Glutamatergic neuron (in vitro differentiated cells): ENCODE measurements at regions not wholly inside any gene's neighbourhood (a gene's known extent, or its start where the extent isn't known, plus 50 kb on each side); places are given as distances from the start of the nearest gene placed in this dataset.
"Not testable (repeated sequence)": the region's sequence is repeated elsewhere in the genome, so short reads cannot be mapped to it uniquely, and the experiment has no call there.

ENCODE experiments used
- DNase-seq: peaks from one replicate; pipeline ENCODE4 v3.0.0; 2022
- H3K27ac Mint-ChIP-seq: one replicate; pipeline ENCODE4 v1.8.0; 2020; ENCODE audit warnings: mild to moderate bottlenecking, mixed read lengths, inconsistent platforms; ENCODE audit not compliant: unreplicated experiment
- H3K27me3 Mint-ChIP-seq: one replicate; pipeline ENCODE4 v1.8.0; 2020; ENCODE audit warnings: mild to moderate bottlenecking, moderate library complexity, mixed read lengths, inconsistent platforms; ENCODE audit not compliant: unreplicated experiment
- H3K36me3 Mint-ChIP-seq: one replicate; pipeline ENCODE4 v1.8.0; 2020; ENCODE audit warnings: mild to moderate bottlenecking, mixed read lengths, inconsistent platforms; ENCODE audit not compliant: unreplicated experiment
- H3K4me1 Mint-ChIP-seq: one replicate; pipeline ENCODE4 v1.8.0; 2020; ENCODE audit warnings: mild to moderate bottlenecking, low read depth, mixed read lengths, inconsistent platforms; ENCODE audit not compliant: unreplicated experiment
- H3K4me3 Mint-ChIP-seq: one replicate; pipeline ENCODE4 v1.8.0; 2020; ENCODE audit warnings: mild to moderate bottlenecking, mixed read lengths, inconsistent platforms; ENCODE audit not compliant: unreplicated experiment
- H3K9me3 Mint-ChIP-seq: one replicate; pipeline ENCODE4 v1.8.0; 2020; ENCODE audit warnings: mild to moderate bottlenecking, moderate library complexity, mixed read lengths, inconsistent platforms; ENCODE audit not compliant: unreplicated experiment
- CTCF ChIP-seq: fragments of 200-600 bp; sonication (generic); IDR thresholded peaks from one replicate; pipeline ENCODE4 v1.5.0; 2021; ENCODE audit not compliant: partially characterized antibody, unreplicated experiment

DNA sequence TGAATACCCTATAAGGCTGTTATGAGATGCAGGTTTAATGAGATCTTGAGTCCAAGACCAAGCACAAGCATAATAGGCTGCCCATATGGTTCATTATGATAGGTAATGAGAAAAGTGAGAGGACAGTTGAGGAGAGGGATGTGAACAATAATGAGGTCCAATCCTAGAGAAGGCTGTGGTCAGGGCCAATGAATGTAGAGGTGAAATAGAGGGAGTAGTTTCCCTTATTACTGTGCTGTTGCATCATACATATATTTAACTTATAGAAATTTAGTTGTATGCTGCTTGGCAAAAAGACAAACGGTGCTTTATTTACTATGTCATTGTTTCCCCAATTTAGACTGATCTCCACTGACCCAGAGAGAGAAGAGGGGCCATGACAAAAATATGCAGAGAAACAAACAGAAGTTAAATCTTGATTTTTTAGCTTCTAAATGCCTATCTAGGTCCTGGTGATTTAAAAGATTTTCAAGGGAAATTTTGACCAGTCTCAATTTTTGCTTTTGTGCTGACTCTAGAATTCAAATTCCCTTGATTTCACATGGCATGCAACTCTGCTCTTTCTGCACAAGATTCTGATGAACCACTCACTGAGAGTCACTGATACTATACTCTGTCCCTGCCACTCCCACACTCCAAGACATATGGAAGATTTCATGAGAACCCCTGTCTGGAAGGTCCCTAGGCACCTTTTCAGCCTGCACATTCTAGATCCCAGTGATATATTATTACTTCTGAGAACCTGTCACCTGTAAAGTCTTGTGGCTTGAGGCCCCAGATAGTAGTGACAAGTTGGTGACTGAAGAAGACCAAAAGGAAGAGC is 159.7 kb downstream of the VSIG4 start:
- Mint-ChIP-seq H3K4me1 (no peaks in the 10 kb centered on the region), H3K4me3 (no peak overlapping the region), H3K27me3 (peaks cover 2% of the 10 kb centered on the region), H3K27ac (no peak overlapping the region), H3K9me3 (no peaks in the 10 kb centered on the region), H3K36me3 (no peaks in the 10 kb centered on the region)
- no peak for DNase-seq
- TF ChIP-seq CTCF: no peak

- no peaks in the 10 kb centered on the region for H3K4me1 Mint-ChIP-seq
- H3K27ac Mint-ChIP-seq: no peak overlapping the region
- no peak for DNase-seq
- H3K4me3 Mint-ChIP-seq: no peak overlapping the region
- H3K36me3 Mint-ChIP-seq: no peaks in the 10 kb centered on the region
- H3K27me3 Mint-ChIP-seq: peaks cover 2% of the 10 kb centered on the region
- no peak for TF ChIP-seq CTCF
- H3K9me3 Mint-ChIP-seq: no peaks in the 10 kb centered on the region
Observed at GRCh38 chrX:65878456-65878855, 161.4 kb downstream of the VSIG4 start.

DNA sequence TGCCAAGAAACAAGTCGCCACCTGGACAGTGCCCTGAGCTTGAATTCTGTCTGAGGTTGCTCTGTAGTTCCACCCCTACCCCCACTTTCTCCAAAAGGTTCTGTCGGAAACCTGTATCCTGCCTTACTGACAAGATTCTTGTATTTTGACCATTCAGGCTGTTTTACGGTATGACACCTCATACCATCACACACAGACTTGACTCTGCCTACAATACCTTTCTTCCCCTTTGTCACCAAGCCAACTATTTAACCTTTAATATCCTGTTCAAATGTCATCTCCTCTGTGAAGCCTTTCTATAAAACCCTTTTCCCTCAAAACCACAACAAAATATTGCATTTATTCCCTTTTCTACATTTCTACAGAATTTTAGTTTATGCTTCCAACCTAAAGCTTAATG is 161.9 kb downstream of the VSIG4 start:
- no peak for TF ChIP-seq CTCF
- H3K4me1 Mint-ChIP-seq: no peaks in the 10 kb centered on the region
- H3K4me3 Mint-ChIP-seq: no peak overlapping the region
- DNase-seq: no peak
- no peaks in the 10 kb centered on the region for H3K9me3 Mint-ChIP-seq
- peaks cover 2% of the 10 kb centered on the region for H3K27me3 Mint-ChIP-seq
- H3K27ac Mint-ChIP-seq: no peak overlapping the region
- no peaks in the 10 kb centered on the region for H3K36me3 Mint-ChIP-seq

DNA sequence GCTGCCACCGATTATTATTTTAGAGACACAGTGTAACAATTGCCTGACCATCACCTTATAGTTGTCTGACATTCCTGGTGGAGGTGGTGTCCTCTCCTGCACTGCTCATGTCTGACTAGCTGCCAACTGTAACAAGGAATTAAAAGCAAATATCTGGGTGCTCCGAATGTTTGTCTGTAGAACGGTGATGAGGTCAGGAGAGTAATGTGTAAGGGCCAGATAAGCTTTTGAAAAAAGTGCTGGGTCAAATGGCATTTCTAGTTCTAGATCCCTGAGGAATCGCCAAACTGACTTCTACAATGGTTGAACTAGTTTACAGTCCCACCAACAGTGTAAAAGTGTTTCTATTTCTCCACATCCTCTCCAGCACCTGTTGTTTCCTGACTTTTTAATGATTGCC is 164.3 kb downstream of the VSIG4 start:
- H3K27me3 Mint-ChIP-seq: not testable (repeated sequence)

GRCh38 chrX:65874765-65875164 is 165.1 kb downstream of the VSIG4 start:
- Mint-ChIP-seq H3K4me1 (no peaks in the 10 kb centered on the region), H3K36me3 (no peaks in the 10 kb centered on the region), H3K27ac (no peak overlapping the region), H3K4me3 (no peak overlapping the region), H3K9me3 (no peaks in the 10 kb centered on the region), H3K27me3 (peaks cover 2% of the 10 kb centered on the region)
- TF ChIP-seq CTCF: no peak
- no peak for DNase-seq

More for the DNA sequence above, 164.3 kb downstream of the VSIG4 start:
- not testable (repeated sequence) for H3K36me3 Mint-ChIP-seq, H3K9me3 Mint-ChIP-seq, H3K4me1 Mint-ChIP-seq, DNase-seq, H3K27ac Mint-ChIP-seq, H3K4me3 Mint-ChIP-seq
